Tibial artery (tissue), 4 donors: ENCODE measurements at regions not wholly inside any gene's neighbourhood (a gene's known extent, or its start where the extent isn't known, plus 50 kb on each side); places are given as distances from the start of the nearest gene placed in this dataset.

ENCODE experiments used
- DNase-seq, 2 donors: peaks; one replicate each; pipeline ENCODE4 v3.0.0-alpha.2; 2019
- H3K27ac ChIP-seq, 2 donors: fragments of 200-600 bp; sonication (generic) in 1 of 2; 1 replicate in 1 of 2; 2 replicates in 1 of 2; pipeline ENCODE4 v1.5.1; 2018 to 2019; ENCODE audit warnings: mild to moderate bottlenecking in 1 of 2
- H3K27me3 ChIP-seq, 2 donors: fragments of 200-600 bp; sonication (generic) in 1 of 2; one replicate each; pipeline versions ENCODE4 v1.5.1 to v1.6.0; 2016 to 2019
- H3K36me3 ChIP-seq, 3 donors: fragments of 200-600 bp; sonication (generic) in 2 of 3; one replicate each; pipeline ENCODE4 v1.5.1; 2016 to 2019; ENCODE audit warnings: mild to moderate bottlenecking in 2 of 3
- H3K4me1 ChIP-seq, 4 donors: fragments of 200-600 bp; sonication (generic) in 2 of 4; 1 replicate in 3 of 4; 2 replicates in 1 of 4; pipeline ENCODE4 v1.5.1; 2016 to 2019
- H3K4me3 ChIP-seq, 2 donors: fragments of 200-600 bp; sonication (generic) in 1 of 2; 1 replicate in 1 of 2; 2 replicates in 1 of 2; pipeline ENCODE4 v1.5.1; 2018 to 2019; ENCODE audit warnings: mild to moderate bottlenecking in 2 of 2
- H3K9me3 ChIP-seq, 3 donors: fragments of 200-600 bp; sonication (generic) in 1 of 3; one replicate each; pipeline ENCODE4 v1.5.1; 2016 to 2019
- intact Hi-C: fragments of 100-400 bp; cut with DNase I; formaldehyde crosslinking; loops from one replicate; pipeline ENCODE4 v1.15.0; 2023; ENCODE audit warnings: low total_unique reads
- TF ChIP-seq, protein P1 (sequence below), 2 experiments: fragments of 200-600 bp in 1 of 2; fragments of 450-650 bp in 1 of 2; IDR thresholded peaks; one replicate each; pipeline ENCODE4 v1.5.1; 2017 to 2019; ENCODE audit warnings: antibody characterized with exemption in 2 of 2, mild to moderate bottlenecking in 1 of 2, moderate library complexity in 1 of 2

DNA sequence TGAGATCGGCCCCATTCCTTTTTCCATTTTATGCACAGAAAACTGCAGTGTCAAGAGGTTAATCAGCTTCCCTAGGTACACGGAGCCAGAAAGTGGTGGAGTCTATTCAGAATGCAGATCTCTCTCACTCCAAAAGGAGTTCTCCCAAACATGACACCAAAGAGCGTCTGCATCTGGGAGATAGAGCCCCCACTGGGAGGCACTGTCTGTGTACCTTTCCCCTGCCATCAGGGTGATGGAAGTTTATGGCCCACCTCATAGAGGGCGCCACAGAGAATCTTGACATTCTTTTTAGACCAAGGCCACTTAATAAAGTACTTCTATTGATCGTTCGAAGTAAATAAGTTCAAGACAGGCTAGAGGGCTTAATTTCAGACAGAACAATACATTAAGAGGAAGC, 493.7 kb upstream of the ERCC4 start:
- Histone ChIP-seq H3K4me1 (no peaks in the 10 kb centered on the region), H3K36me3 (no peaks in the 10 kb centered on the region), H3K27me3 (no peaks in the 10 kb centered on the region), H3K9me3 (peaks cover 0 to 3% (median 0%) of the 10 kb centered on the region in 3 donors), H3K4me3 (no peak overlapping the region), H3K27ac (no peak overlapping the region)
- intact Hi-C loops: no loop called here
- TF ChIP-seq, protein P1, sequence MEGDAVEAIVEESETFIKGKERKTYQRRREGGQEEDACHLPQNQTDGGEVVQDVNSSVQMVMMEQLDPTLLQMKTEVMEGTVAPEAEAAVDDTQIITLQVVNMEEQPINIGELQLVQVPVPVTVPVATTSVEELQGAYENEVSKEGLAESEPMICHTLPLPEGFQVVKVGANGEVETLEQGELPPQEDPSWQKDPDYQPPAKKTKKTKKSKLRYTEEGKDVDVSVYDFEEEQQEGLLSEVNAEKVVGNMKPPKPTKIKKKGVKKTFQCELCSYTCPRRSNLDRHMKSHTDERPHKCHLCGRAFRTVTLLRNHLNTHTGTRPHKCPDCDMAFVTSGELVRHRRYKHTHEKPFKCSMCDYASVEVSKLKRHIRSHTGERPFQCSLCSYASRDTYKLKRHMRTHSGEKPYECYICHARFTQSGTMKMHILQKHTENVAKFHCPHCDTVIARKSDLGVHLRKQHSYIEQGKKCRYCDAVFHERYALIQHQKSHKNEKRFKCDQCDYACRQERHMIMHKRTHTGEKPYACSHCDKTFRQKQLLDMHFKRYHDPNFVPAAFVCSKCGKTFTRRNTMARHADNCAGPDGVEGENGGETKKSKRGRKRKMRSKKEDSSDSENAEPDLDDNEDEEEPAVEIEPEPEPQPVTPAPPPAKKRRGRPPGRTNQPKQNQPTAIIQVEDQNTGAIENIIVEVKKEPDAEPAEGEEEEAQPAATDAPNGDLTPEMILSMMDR (IDR thresholded peaks at IDR 0.05): no peak
- no peak for DNase-seq

- peaks cover 0 to 3% (median 0%) of the 10 kb centered on the region in 3 donors for H3K9me3 ChIP-seq
- intact Hi-C loops: no loop called here
- H3K36me3 ChIP-seq: no peaks in the 10 kb centered on the region
- no peaks in the 10 kb centered on the region for H3K4me1 ChIP-seq
- no peak for DNase-seq
- H3K27ac ChIP-seq: no peak overlapping the region
- TF ChIP-seq, protein P1 (IDR thresholded peaks at IDR 0.05): no peak
- H3K4me3 ChIP-seq: no peak overlapping the region
- H3K27me3 ChIP-seq: no peaks in the 10 kb centered on the region
These were observed 493.2 kb upstream of the ERCC4 start for GRCh38 chr16:13426736-13427135.

DNA sequence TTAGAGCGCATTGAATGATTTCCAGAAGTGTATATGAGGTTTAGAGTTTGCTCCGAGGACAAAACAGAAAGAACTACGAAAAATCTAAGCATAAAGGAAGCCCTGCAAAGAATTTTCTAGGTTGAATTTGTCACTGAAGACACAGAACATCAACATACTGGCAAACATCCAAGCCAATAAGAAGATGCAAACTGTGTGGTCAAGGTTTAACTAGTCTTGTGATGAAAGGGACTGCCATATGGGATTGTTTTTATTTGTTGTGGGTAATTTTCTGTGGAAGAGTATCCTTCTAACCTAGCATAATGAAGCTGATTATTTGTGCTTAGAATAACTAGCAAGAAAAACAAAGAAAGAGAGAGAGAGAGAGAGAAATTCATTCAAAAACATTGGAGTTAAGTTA, 492.0 kb upstream of the ERCC4 start:
- TF ChIP-seq, protein P1 (IDR thresholded peaks at IDR 0.05): no peak
- Histone ChIP-seq H3K4me3 (no peak overlapping the region), H3K4me1 (no peaks in the 10 kb centered on the region), H3K27ac (no peak overlapping the region), H3K36me3 (no peaks in the 10 kb centered on the region), H3K27me3 (no peaks in the 10 kb centered on the region), H3K9me3 (peaks cover 0 to 3% (median 0%) of the 10 kb centered on the region in 3 donors)
- DNase-seq: no peak
- intact Hi-C loops: no loop called here

GRCh38 chr16:13429416-13429815, 490.5 kb upstream of the ERCC4 start:
- Histone ChIP-seq H3K27ac (no peak overlapping the region), H3K9me3 (peaks cover 0 to 3% (median 0%) of the 10 kb centered on the region in 3 donors), H3K4me1 (no peaks in the 10 kb centered on the region), H3K36me3 (no peaks in the 10 kb centered on the region), H3K4me3 (no peak overlapping the region), H3K27me3 (no peaks in the 10 kb centered on the region)
- DNase-seq: no peak
- intact Hi-C loops: no loop called here
- TF ChIP-seq, protein P1 (IDR thresholded peaks at IDR 0.05): no peak

DNA sequence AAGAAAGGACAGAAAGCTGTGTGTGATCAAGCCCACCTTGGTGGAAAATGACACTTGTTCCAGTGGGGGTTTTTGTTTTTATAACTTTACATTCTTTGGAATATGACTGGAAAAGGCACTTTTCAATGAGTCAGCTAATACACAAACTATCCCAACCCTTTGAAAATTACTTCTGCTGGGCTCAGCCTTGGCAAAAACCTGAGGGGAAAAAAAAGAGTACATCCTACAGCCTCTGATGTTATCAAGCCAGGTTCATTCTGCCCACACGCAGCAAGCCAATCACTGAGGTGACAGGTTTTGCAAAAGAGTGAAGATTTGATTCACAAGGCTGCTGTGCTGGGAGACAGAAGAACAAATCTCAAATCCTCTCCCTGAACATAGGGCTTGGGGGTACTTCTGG, 484.5 kb upstream of the ERCC4 start:
- DNase-seq: no peak
- intact Hi-C loops: no loop called here

More for the DNA sequence above, 484.5 kb upstream of the ERCC4 start:
- no peaks in the 10 kb centered on the region for H3K9me3 ChIP-seq
- H3K4me3 ChIP-seq: no peak overlapping the region
- no peaks in the 10 kb centered on the region for H3K36me3 ChIP-seq
- peaks cover 0 to 5% of the 10 kb centered on the region in 2 donors for H3K27me3 ChIP-seq
- no peak overlapping the region for H3K27ac ChIP-seq
- H3K4me1 ChIP-seq: no peaks in the 10 kb centered on the region
- TF ChIP-seq, protein P1 (IDR thresholded peaks at IDR 0.05): no peak
